Urinary bladder (tissue), 3 donors: ENCODE measurements at regions not wholly inside any gene's neighbourhood (a gene's known extent, or its start where the extent isn't known, plus 50 kb on each side); places are given as distances from the start of the nearest gene placed in this dataset.

ENCODE experiments used
- DNase-seq: peaks from one replicate; pipeline ENCODE4 v3.0.0-alpha.2; 2015; ENCODE audit errors: extremely low spot score
- H3K27ac ChIP-seq: one replicate; pipeline ENCODE4 v1.5.1; 2013; ENCODE audit warnings: low read depth, mild to moderate bottlenecking, moderate library complexity
- H3K36me3 ChIP-seq: one replicate; pipeline ENCODE4 v1.6.1; 2013; ENCODE audit warnings: mild to moderate bottlenecking, moderate library complexity; ENCODE audit not compliant: insufficient read depth
- H3K4me1 ChIP-seq: one replicate; pipeline ENCODE4 v1.6.1; 2013; ENCODE audit warnings: mild to moderate bottlenecking, moderate library complexity; ENCODE audit not compliant: insufficient read depth
- H3K4me3 ChIP-seq: one replicate; pipeline ENCODE4 v1.5.1; 2013; ENCODE audit warnings: low read depth, low read length
- WGBS: extraction: QIAGEN DNeasy Blood & Tissue Kit; methylation state at CpG from one replicate; pipeline ENCODE4 v1.1.7; 2013; 5-methylcytosine and 5-hydroxymethylcytosine counted together
- donor health status: healthy with polysubstance abuse.
- donor health status: healthy.

DNA sequence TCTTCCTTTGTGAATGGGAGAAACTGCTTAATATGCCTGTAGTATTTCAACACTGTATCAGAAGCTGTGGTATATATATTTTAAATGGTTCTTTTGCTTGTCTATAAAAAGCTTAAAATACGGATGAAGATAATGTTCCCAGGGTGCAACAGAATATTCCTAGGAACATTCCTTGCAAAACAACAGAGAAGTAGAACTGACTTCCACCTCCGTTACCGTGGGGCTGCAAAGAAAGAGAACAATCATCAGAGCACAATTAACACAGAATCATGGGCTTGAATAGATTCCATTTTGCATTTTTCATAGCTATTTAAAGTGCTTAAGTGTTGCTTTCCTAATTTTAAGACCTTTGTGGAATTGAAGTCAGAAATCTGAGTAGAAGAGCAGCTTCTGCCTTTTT, 1227.7 kb downstream of the EFNB2 start:
- DNase-seq = no peak
- Histone ChIP-seq H3K27ac (no peak overlapping the region), H3K4me3 (no peak overlapping the region), H3K36me3 (peaks cover 2% of the 10 kb centered on the region), H3K4me1 (no peaks in the 10 kb centered on the region)
- WGBS = 86% methylated on average over 3 of the region's 3 CpGs

DNA sequence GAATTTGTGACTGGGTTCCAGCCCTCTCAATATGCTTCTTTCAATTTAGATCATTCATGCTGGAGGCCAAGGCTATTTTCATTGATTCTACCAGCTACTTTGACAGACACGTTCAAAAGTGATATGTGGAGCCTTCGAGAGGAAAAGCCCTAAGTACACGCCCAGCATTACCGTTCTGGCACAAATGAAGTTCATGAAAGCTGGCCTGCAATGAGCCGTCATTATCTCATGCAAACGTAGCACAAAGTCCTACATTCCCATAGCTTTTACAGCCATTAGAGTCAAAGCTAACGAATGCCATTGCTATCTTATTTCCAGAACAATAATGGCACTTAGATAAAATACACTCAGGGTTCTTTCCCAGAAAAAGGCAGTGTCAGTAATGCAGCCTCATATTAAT, 1237.6 kb downstream of the EFNB2 start:
- no peak for DNase-seq
- no peaks in the 10 kb centered on the region for H3K36me3 ChIP-seq
- H3K4me3 ChIP-seq = no peak overlapping the region
- no peak overlapping the region for H3K27ac ChIP-seq
- 73% methylated on average over 7 of the region's 7 CpGs for WGBS
- no peaks in the 10 kb centered on the region for H3K4me1 ChIP-seq

DNA sequence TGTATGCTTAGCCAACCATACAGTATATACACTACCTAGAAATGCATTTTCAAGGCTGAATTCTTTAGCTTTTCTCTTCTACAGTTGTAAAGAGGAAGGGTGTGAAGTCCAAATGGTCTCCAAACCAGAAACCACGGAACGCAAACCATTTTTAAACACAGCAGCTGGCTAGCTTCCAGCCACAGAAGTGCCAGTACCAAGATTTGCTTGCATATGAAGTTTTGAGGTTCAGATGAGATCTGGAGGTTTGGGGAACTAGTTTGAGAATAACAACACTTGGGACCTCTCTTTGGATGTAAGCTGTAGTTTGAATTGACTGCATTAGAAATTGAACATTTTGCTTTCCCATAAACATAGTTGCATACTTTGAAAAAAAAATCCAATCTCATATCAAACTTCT, 1243.5 kb downstream of the EFNB2 start:
- Histone ChIP-seq H3K36me3 (no peaks in the 10 kb centered on the region), H3K4me1 (no peaks in the 10 kb centered on the region), H3K4me3 (no peak overlapping the region), H3K27ac (no peak overlapping the region)
- no peak for DNase-seq
- 72% methylated on average over 2 of the region's 2 CpGs for WGBS

DNA sequence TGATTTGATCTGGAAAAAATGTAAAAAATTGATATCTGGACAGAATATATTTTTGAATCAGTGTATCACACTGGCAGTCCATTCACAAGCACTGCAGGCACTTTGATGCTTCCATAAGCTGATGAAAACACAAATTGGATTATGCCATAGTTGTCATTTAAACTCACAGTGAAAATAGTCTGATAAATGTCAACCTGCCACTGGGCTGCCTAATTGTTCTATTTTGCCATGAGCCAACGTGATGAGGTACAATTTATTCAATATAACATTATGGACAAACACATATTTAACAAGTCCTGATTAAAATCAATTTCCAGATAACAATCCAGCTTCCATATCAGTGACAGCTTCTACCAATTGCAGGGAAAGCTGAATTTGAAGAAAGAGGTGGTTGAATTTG, 1244.9 kb downstream of the EFNB2 start:
- WGBS = 86% methylated on average over 1 of the region's 1 CpG
- H3K27ac ChIP-seq = no peak overlapping the region
- H3K4me3 ChIP-seq = no peak overlapping the region
- no peaks in the 10 kb centered on the region for H3K4me1 ChIP-seq
- no peak for DNase-seq
- H3K36me3 ChIP-seq = no peaks in the 10 kb centered on the region

DNA sequence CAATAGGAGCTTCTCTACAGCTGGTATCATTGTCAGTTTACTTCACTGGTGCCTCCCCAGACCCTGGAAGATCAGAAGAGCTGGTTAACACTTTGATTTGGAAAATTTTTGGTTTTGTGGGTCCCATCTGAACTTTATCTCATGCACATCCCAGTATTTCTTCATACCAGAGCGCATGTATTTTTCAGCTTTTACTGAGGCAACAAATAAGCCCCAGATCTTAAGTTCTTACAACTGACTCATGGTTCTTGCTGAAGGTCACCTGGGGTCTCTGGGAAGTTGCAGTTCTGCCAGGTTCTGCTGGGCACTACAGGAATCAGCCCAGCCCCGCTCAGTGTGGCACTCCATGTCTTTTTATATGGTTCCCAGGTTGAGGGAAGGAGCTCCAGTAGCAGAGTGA, 1249.9 kb downstream of the EFNB2 start:
- 94% methylated on average over 2 of the region's 2 CpGs for WGBS
- DNase-seq = no peak
- no peaks in the 10 kb centered on the region for H3K4me1 ChIP-seq

DNA sequence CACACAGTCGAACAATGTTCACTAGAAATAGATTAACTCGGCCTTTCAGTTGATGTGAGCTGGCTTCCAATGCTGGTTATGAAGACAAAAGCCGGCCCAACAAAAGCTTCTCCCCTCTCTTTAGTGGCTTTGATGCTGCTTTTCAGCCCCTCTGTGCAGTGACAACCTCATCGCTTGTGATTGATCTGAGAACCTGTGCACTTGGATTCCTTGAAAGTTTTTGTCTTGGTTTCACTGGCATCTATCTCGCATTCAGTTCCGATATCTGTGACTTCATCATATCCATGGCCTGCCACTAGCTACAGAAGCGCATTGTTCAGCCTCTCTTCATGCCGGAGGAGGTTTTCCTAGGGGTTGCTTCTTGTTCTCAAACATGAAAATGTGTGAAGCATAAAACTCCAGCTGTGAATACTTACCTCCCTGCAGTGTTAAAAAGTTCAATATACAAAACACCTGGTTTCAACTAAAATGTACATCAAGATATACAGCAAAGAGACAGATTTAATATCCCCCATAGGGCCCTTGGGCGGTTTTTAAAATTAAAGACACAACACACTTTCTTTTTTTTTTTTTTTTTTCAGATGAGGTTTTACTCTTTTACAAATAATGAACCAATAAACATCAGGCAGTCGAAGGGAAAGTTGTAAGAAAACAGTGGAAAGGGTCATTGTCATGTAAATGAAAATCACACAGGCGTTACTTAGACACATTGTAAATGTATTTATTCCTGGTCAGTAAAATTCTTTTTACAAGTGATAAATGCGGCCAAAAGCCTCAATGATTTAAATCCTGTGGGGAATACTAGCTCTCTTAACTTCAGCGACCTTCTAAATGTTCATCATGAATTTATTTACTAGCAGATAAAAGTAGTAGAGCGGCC, 1252.8 kb downstream of the EFNB2 start:
- Histone ChIP-seq H3K4me1 (no peaks in the 10 kb centered on the region), H3K27ac (no peak overlapping the region), H3K4me3 (no peak overlapping the region), H3K36me3 (no peaks in the 10 kb centered on the region)
- WGBS = 89% methylated on average over 14 of the region's 14 CpGs
- no peak for DNase-seq

More for the DNA sequence above, 1249.9 kb downstream of the EFNB2 start:
- Histone ChIP-seq H3K4me3 (no peak overlapping the region), H3K27ac (no peak overlapping the region), H3K36me3 (no peaks in the 10 kb centered on the region)

DNA sequence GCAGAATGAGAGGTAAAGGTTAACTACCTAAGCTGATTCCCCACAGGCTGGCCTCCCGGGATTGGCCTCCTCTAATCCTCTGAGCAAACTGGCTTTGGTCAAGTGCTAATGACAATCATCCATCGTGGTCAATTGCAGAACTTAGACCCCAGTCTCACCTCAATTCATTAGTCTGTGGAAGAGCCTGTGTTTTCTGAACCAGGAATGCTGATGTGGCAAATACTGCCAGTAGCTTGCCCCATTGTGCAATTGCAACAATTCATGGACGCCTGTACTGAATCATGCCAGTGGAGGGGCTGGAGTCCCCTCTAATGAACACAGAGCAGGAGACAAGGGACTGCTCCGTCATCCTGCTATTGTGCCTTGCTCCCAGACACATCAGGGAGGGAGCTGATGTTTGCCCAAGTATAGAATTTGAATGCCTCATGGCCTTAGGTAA, 1256.5 kb downstream of the EFNB2 start:
- no peak overlapping the region for H3K27ac ChIP-seq
- WGBS = 75% methylated on average over 4 of the region's 4 CpGs
- H3K4me1 ChIP-seq = no peaks in the 10 kb centered on the region
- no peak for DNase-seq
- no peaks in the 10 kb centered on the region for H3K36me3 ChIP-seq
- H3K4me3 ChIP-seq = no peak overlapping the region

DNA sequence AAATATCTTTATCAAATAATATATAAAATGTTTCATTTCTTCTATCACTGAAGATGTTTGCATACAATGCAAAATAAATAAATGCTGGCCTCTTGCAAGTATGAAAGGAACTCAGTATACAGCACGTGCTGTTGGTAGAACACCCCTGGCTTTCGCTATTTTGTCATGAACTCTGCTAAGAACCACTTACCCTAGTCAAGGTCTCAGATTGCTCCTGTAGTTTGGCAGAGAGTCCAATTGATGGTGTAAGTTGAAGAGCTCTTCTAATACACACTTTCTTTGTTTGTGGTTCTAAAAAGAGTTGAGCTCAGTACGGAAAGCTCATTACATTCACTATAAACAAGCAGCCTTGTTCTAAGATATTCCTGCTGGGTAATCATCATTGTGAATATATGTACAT, 1258.9 kb downstream of the EFNB2 start:
- Histone ChIP-seq H3K27ac (no peak overlapping the region), H3K36me3 (no peaks in the 10 kb centered on the region), H3K4me1 (no peaks in the 10 kb centered on the region), H3K4me3 (no peak overlapping the region)
- DNase-seq = no peak
- 86% methylated on average over 3 of the region's 3 CpGs for WGBS

DNA sequence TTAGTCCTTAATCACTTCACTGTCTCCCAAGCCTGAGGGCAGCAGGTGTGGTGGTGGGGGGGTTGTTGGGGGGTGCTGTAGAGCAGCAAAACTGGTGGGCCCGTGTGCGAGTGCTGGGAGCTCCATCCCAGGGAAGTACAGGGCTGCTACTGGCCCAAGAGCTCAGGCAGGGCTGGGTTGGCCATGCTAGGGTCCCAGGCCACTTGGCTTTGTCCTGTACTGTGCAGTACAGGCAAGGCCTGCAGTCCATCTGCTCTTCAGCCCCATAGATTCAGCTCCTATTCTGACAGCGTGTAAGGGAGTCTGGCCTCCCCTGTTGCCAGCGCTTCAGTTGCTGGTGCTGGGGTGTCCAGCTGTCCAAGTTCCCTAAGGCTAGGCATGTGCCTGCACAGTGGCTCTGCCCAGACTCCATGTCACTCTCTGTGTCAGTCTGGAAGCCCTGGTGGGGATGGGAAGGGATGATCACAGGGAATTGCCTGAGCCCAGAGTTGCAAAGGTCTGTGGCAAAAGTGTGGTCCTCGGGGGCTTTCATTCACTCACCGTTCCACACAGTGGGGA, 1261.7 kb downstream of the EFNB2 start:
- WGBS = 95% methylated on average over 6 of the region's 6 CpGs

DNA sequence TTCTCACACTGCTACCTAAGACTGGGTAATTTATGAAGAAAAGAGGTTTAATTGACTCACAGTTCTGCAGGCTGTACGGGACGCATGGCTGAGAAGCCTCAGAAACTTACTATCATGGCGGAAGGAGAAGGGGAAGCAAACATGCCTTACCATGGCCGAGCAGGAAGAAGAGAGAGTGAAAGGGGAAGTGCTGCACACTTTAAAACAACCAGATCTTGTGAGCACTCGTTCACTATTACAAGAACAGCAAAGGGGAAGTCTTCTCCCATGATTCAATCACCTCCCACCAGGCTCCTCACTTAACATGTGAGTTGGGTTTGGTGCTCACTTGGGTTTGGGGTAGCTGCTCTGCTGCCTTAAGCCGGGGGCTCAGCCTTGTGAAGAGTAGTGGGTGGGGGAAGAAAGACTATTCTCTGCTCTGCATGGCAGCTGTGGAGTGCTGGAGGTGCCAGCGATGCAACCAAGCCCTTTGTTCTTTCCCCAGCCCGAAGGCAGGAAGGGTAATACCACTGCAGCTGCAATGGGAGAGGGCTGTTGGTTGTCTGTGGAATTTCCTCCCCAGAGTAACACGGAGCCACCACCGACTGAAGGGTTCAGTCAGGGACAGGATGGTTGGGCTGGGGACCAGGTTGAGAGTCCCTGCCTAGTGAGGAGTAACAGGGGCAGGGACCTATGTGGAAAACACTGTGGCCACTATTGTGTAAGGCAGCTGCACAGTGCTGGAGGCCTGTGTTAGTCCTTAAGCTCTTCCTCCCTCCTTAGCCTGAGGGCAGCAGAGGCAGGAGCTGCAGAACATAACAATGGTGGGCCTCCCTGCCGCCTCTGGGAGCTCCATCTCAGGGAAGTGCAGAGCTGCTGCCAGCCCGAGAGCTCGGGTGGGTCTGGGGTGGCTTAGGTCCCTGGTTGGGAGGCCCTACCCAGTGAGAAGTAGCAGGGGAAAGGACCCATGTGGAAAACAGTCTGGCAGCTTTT, 1262.5 kb downstream of the EFNB2 start:
- Histone ChIP-seq H3K4me3 (no peak overlapping the region), H3K4me1 (no peaks in the 10 kb centered on the region), H3K27ac (no peak overlapping the region), H3K36me3 (no peaks in the 10 kb centered on the region)
- WGBS = 84% methylated on average over 13 of the region's 13 CpGs
- no peak for DNase-seq

More for the DNA sequence above, 1261.7 kb downstream of the EFNB2 start:
- no peaks in the 10 kb centered on the region for H3K36me3 ChIP-seq
- no peaks in the 10 kb centered on the region for H3K4me1 ChIP-seq
- H3K27ac ChIP-seq = no peak overlapping the region
- H3K4me3 ChIP-seq = no peak overlapping the region
- DNase-seq = no peak

DNA sequence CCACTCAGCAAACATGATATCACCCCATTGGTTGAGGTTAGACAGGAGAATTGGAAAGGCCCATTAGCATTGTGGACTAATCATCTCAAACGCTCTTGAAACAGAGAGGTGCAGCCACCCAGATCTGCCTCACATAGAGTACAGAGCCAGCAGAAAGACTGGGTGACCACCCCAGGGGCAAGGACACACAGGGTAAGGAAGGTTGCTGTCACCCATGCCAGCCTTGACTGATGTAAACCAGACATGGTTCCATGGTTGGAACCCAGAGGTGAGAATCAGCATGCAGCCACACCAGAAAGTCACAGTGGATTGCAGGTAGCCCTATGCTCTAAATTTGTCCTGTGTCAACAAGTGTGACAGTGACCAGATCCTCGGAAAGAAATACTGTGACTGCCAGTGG, 1268.8 kb downstream of the EFNB2 start:
- no peak overlapping the region for H3K4me3 ChIP-seq
- H3K4me1 ChIP-seq = no peaks in the 10 kb centered on the region
- H3K27ac ChIP-seq = no peak overlapping the region
- WGBS = 49% methylated on average over 2 of the region's 2 CpGs
- no peak for DNase-seq
- H3K36me3 ChIP-seq = no peaks in the 10 kb centered on the region

DNA sequence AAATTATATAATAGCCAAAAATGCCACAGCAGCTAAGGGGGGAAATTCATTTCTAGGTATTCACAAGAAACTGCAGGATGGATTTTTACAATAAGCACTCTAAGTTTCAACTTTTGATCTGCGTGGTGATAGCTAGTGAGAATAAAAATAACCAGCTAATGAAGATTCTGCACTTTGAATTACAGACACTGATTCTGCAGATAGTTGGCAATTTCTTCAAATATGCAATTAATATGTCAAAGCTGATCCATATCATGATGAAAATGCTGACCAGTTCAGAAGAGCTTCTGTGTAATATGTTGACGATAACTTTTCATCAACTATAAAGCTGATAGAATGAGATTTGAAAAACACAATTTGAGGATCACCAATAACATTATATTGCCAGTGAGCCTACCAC, 1272.9 kb downstream of the EFNB2 start:
- no peak overlapping the region for H3K27ac ChIP-seq
- no peaks in the 10 kb centered on the region for H3K4me1 ChIP-seq
- no peak overlapping the region for H3K4me3 ChIP-seq
- no peak for DNase-seq
- WGBS = 88% methylated on average over 2 of the region's 2 CpGs
- no peaks in the 10 kb centered on the region for H3K36me3 ChIP-seq

DNA sequence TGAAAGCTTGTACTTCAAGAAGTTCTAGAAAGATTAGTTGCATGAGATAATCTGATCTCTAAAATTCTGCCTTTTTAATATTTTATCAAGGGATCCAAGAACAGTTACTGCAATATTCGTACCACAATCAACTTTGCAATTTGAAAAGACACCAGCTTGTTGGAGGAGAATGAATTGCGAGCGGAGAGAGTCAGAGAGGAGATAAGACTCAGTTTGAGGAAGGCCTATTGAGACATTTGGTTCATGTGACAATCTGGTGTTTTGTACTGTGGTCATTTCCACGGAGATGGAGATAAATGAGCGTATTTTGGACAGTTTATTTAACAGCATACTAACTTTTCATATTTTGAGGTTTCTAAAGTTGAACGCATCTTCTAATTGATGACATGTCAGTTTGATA, 1276.0 kb downstream of the EFNB2 start:
- Histone ChIP-seq H3K4me1 (no peaks in the 10 kb centered on the region), H3K4me3 (no peak overlapping the region), H3K27ac (no peak overlapping the region), H3K36me3 (no peaks in the 10 kb centered on the region)
- no peak for DNase-seq
- WGBS = 79% methylated on average over 6 of the region's 6 CpGs
